Sigmoid colon (tissue), 4 donors: ENCODE measurements at regions not wholly inside any gene's neighbourhood (a gene's known extent, or its start where the extent isn't known, plus 50 kb on each side); places are given as distances from the start of the nearest gene placed in this dataset.

Source experiments
- POLR2A ChIP-seq, 2 donors: fragments of 450-650 bp; IDR thresholded peaks; one replicate each; pipeline ENCODE4 v1.6.1; 2016; ENCODE audit warnings: antibody characterized with exemption in 2 of 2, mild to moderate bottlenecking in 2 of 2, moderate library complexity in 2 of 2
- POLR2AphosphoS5 ChIP-seq, 4 donors: sonication (generic); formaldehyde crosslinking; IDR thresholded peaks; one replicate each; pipeline ENCODE4 v1.6.1; 2017; ENCODE audit warnings: antibody characterized with exemption in 4 of 4
- TF ChIP-seq, protein P1 (sequence below), 4 experiments: fragments of 450-650 bp in 3 of 4; fragments of 200-600 bp in 1 of 4; IDR thresholded peaks; one replicate each; pipeline ENCODE4 v1.5.1; 2016 to 2019; ENCODE audit warnings: antibody characterized with exemption in 4 of 4, mild to moderate bottlenecking in 3 of 4, moderate library complexity in 2 of 4

- TF ChIP-seq, protein P1, sequence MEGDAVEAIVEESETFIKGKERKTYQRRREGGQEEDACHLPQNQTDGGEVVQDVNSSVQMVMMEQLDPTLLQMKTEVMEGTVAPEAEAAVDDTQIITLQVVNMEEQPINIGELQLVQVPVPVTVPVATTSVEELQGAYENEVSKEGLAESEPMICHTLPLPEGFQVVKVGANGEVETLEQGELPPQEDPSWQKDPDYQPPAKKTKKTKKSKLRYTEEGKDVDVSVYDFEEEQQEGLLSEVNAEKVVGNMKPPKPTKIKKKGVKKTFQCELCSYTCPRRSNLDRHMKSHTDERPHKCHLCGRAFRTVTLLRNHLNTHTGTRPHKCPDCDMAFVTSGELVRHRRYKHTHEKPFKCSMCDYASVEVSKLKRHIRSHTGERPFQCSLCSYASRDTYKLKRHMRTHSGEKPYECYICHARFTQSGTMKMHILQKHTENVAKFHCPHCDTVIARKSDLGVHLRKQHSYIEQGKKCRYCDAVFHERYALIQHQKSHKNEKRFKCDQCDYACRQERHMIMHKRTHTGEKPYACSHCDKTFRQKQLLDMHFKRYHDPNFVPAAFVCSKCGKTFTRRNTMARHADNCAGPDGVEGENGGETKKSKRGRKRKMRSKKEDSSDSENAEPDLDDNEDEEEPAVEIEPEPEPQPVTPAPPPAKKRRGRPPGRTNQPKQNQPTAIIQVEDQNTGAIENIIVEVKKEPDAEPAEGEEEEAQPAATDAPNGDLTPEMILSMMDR (IDR thresholded peaks at IDR 0.05) = no peak
- no peak for TF ChIP-seq POLR2A (IDR thresholded peaks at IDR 0.05)
- TF ChIP-seq POLR2AphosphoS5 (IDR thresholded peaks at IDR 0.05) = no peak
Measured at GRCh38 chr6:84379142-84379541, 151.7 kb upstream of the CEP162 start.
